Testis (tissue), 2 donors: ENCODE measurements at regions not wholly inside any gene's neighbourhood (a gene's known extent, or its start where the extent isn't known, plus 50 kb on each side); places are given as distances from the start of the nearest gene placed in this dataset.

Experiments used
- POLR2A ChIP-seq: fragments of 450-650 bp; IDR thresholded peaks from one replicate; pipeline ENCODE4 v1.6.1; 2017; ENCODE audit warnings: antibody characterized with exemption, mild to moderate bottlenecking, moderate library complexity
- TF ChIP-seq, protein P1 (sequence below), 3 experiments: fragments of 450-650 bp in 2 of 3; fragments of 200-600 bp in 1 of 3; sonication (generic) in 1 of 3; IDR thresholded peaks; one replicate each; pipeline ENCODE4 v1.5.1; 2016 to 2019; ENCODE audit warnings: antibody characterized with exemption in 3 of 3, mild to moderate bottlenecking in 2 of 3, moderate library complexity in 1 of 3

DNA sequence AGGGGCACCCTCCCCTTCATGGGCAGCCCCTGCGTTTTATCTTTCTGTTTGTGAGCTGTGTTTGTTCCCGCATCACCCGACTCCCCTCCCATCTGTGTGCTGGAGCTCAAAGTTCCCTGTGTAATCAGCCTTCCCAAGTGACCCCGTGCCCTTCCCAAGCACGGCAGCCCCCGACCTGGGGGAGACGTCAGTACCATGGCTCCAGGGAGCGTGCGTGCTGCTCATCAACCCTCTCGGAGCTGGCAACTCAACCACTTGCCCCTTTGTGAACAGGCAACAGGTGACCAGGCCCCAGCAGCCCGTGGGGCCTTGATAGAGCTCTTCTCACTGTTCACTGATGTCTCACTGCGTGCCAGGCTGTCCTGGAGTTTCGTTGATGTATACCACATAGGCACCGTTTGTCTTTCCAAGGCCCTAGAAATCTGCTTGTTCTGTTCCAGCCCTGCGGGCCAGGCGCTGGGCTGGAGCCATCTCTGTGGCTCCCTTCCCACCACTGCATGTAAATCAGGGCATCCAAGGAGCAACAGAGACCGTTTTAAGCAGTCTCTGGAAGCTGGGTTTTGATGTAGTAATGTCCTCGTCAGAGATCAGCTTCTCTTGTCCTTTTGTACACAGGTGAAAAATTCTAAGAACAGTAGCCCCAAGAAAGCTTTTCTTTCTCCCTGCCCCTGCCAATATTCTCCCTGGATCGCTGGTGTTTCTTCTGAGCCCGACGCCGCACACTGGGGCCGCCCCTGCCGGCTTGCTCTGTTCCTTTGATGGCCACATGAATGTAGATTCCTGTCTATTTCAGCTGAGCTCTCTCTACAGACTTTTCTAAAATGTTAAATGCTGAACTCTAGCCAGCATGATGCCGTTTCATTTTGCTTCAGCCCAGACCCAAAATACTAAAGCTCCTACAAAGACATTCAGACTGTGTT lies 107.0 kb upstream of the PTPRM start:
- TF ChIP-seq, protein P1, sequence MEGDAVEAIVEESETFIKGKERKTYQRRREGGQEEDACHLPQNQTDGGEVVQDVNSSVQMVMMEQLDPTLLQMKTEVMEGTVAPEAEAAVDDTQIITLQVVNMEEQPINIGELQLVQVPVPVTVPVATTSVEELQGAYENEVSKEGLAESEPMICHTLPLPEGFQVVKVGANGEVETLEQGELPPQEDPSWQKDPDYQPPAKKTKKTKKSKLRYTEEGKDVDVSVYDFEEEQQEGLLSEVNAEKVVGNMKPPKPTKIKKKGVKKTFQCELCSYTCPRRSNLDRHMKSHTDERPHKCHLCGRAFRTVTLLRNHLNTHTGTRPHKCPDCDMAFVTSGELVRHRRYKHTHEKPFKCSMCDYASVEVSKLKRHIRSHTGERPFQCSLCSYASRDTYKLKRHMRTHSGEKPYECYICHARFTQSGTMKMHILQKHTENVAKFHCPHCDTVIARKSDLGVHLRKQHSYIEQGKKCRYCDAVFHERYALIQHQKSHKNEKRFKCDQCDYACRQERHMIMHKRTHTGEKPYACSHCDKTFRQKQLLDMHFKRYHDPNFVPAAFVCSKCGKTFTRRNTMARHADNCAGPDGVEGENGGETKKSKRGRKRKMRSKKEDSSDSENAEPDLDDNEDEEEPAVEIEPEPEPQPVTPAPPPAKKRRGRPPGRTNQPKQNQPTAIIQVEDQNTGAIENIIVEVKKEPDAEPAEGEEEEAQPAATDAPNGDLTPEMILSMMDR (IDR thresholded peaks at IDR 0.05) = no peak
- TF ChIP-seq POLR2A = no peak
